Endodermal cell (in vitro differentiated cells): ENCODE measurements at regions not wholly inside any gene's neighbourhood (a gene's known extent, or its start where the extent isn't known, plus 50 kb on each side); places are given as distances from the start of the nearest gene placed in this dataset.

ENCODE experiments used
- DNase-seq: peaks from one replicate; pipeline ENCODE4 v3.0.0-alpha.2; 2017
- H3K27ac ChIP-seq: 2 replicates; pipeline ENCODE4 v1.5.1; 2013; ENCODE audit warnings: mild to moderate bottlenecking, low read depth, low read length, moderate library complexity
- H3K27me3 ChIP-seq: 2 replicates; pipeline ENCODE4 v1.6.1; 2013; ENCODE audit warnings: mild to moderate bottlenecking, low read length, moderate library complexity; ENCODE audit not compliant: insufficient read depth, control insufficient read depth, poor library complexity, severe bottlenecking
- H3K36me3 ChIP-seq: 2 replicates; pipeline ENCODE4 v1.7.0; 2013; ENCODE audit warnings: mild to moderate bottlenecking, low read length, moderate library complexity; ENCODE audit not compliant: control insufficient read depth, insufficient read depth
- H3K4me1 ChIP-seq: one replicate; pipeline ENCODE4 v1.7.0; 2013; ENCODE audit warnings: low read length; ENCODE audit not compliant: control insufficient read depth, insufficient read depth
- H3K4me3 ChIP-seq: 2 replicates; pipeline ENCODE4 v1.5.1; 2013; ENCODE audit warnings: mild to moderate bottlenecking, low read length, moderate library complexity
- H3K9ac ChIP-seq: 2 replicates; pipeline ENCODE4 v1.6.1; 2013; ENCODE audit warnings: mild to moderate bottlenecking, low read length, moderate library complexity; ENCODE audit not compliant: poor library complexity, severe bottlenecking; ENCODE audit errors: extremely low read depth
- H3K9me3 ChIP-seq: 2 replicates; pipeline ENCODE4 v1.6.1; 2013; ENCODE audit warnings: mild to moderate bottlenecking, low read length, moderate library complexity; ENCODE audit not compliant: control insufficient read depth
- H3K27ac Mint-ChIP-seq: 2 replicates; pipeline ENCODE4 v1.8.0; 2020; ENCODE audit warnings: mixed read lengths
- H3K27me3 Mint-ChIP-seq: 2 replicates; pipeline ENCODE4 v1.8.0; 2021; ENCODE audit warnings: mild to moderate bottlenecking, mixed read lengths; ENCODE audit not compliant: insufficient read depth
- H3K36me3 Mint-ChIP-seq: 2 replicates; pipeline ENCODE4 v1.8.0; 2020; ENCODE audit warnings: low read depth, mixed read lengths
- H3K4me1 Mint-ChIP-seq: 2 replicates; pipeline ENCODE4 v1.8.0; 2020; ENCODE audit warnings: mixed read lengths
- H3K4me3 Mint-ChIP-seq: 2 replicates; pipeline ENCODE4 v1.8.0; 2020; ENCODE audit warnings: mild to moderate bottlenecking, moderate library complexity, mixed read lengths
- H3K9me3 Mint-ChIP-seq: 2 replicates; pipeline ENCODE4 v1.8.0; 2020; ENCODE audit warnings: mild to moderate bottlenecking, mixed read lengths
- CTCF ChIP-seq: fragments of 200-600 bp; sonication (generic); conservative IDR thresholded peaks from 2 replicates; pipeline ENCODE4 v1.5.0; 2021; ENCODE audit warnings: antibody characterized with exemption, mild to moderate bottlenecking
- WGBS, 2 experiments: methylation state at CpG; one replicate each; pipeline versions ENCODE4 v1.1.5 to v1.1.7; 2013; ENCODE audit warnings: missing lambda C conversion rate in 2 of 2, mixed read lengths in 1 of 2; ENCODE audit not compliant: insufficient coverage in 1 of 2, insufficient read length in 1 of 2; 5-methylcytosine and 5-hydroxymethylcytosine counted together

DNA sequence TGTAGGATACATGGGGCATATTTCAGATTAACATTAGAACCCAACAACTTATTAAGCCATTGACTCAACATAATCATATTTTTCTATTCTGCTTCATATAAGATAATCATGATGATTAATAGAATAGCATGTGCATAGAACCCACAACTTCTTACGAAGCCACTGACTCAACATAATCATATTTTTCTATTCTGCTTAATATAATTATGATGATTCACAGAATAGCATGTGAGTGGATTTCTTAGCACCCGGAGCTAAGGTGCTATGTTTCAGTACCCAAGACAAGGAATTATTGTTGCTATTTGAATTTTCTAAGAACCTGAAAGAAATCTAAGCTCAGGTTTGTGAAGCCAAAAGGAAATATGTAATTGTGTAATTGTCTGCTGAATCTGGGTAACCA is 96.8 kb downstream of the TENT5A start:
- 93% methylated on average over 1 of the region's 2 CpGs; no CpG with 5 or more reads in 1 of the 2 experiments for WGBS, 2 experiments
- Histone ChIP-seq H3K27ac (no peak overlapping the region), H3K36me3 (no peaks in the 10 kb centered on the region), H3K4me3 (no peak overlapping the region), H3K4me1 (no peaks in the 10 kb centered on the region), H3K9ac (no peak overlapping the region), H3K9me3 (no peaks in the 10 kb centered on the region), H3K27me3 (no peaks in the 10 kb centered on the region)
- Mint-ChIP-seq H3K27me3 (no peaks in the 10 kb centered on the region), H3K27ac (no peak overlapping the region), H3K4me3 (no peak overlapping the region), H3K36me3 (no peaks in the 10 kb centered on the region), H3K4me1 (no peaks in the 10 kb centered on the region), H3K9me3 (no peaks in the 10 kb centered on the region)
- TF ChIP-seq CTCF, result no peak
- no peak for DNase-seq

DNA sequence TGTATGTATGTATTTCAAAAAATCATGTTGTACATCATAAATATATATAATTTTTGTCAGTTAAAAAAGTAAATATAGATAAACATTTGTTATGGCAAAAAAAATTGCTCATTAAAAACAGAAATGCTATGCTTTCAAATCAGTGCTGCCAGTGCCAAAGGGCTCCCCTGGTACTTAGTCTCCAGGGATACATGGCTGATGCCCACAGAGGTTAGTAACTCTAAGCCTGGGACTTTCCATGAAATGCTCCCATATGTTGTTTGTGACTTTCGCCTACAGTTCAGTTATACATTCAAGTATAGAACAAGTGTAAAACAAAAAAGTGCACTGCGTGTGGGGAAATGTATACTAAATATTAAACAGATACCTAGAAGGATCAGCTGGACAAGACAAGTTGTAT is 104.0 kb downstream of the TENT5A start:
- no peak overlapping the region for H3K27ac Mint-ChIP-seq
- no peak for DNase-seq
- no peak overlapping the region for H3K4me3 Mint-ChIP-seq

DNA sequence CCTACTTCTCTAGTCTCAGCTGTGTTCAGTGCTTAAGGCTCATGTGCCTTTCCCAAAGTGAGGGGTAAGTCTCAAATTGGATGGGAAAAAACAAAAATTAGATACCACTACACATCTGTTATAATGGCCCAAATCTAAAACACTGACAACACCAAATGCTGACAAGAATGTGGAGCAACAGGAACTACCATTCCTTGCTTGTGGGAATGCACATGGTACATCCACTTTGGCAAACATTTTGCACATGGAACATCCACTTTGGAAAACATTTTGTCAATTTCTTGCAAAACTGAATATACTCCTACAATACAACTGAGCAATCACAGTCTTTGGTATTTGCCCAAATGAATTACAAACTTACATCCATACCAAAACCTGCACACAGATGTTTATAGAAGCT is 109.3 kb downstream of the TENT5A start:
- H3K9me3 Mint-ChIP-seq, result peaks cover 3% of the 10 kb centered on the region
- no peak overlapping the region for H3K4me3 ChIP-seq
- H3K27ac Mint-ChIP-seq, result no peak overlapping the region
- H3K36me3 Mint-ChIP-seq, result no peaks in the 10 kb centered on the region
- no peak overlapping the region for H3K4me3 Mint-ChIP-seq
- H3K9me3 ChIP-seq, result no peaks in the 10 kb centered on the region
- no peaks in the 10 kb centered on the region for H3K27me3 ChIP-seq
- H3K27ac ChIP-seq, result no peak overlapping the region
- H3K27me3 Mint-ChIP-seq, result peaks cover 9% of the 10 kb centered on the region
- no peak for DNase-seq
- no peaks in the 10 kb centered on the region for H3K4me1 Mint-ChIP-seq
- H3K4me1 ChIP-seq, result no peaks in the 10 kb centered on the region
- H3K9ac ChIP-seq, result no peak overlapping the region
- no peaks in the 10 kb centered on the region for H3K36me3 ChIP-seq
- TF ChIP-seq CTCF, result no peak

More for the DNA sequence above, 104.0 kb downstream of the TENT5A start:
- no peak for TF ChIP-seq CTCF
- WGBS, 2 experiments, result 88% methylated on average over 2 of the region's 2 CpGs; no CpG with 5 or more reads in 1 of the 2 experiments
- Histone ChIP-seq H3K27me3 (no peaks in the 10 kb centered on the region), H3K9ac (no peak overlapping the region), H3K36me3 (no peaks in the 10 kb centered on the region), H3K4me3 (no peak overlapping the region), H3K9me3 (no peaks in the 10 kb centered on the region), H3K4me1 (no peaks in the 10 kb centered on the region), H3K27ac (no peak overlapping the region)
- Mint-ChIP-seq H3K27me3 (peaks cover 4% of the 10 kb centered on the region), H3K9me3 (no peaks in the 10 kb centered on the region), H3K4me1 (peaks cover 3% of the 10 kb centered on the region), H3K36me3 (no peaks in the 10 kb centered on the region)
